Hepatocyte (in vitro differentiated cells): ENCODE measurements at regions not wholly inside any gene's neighbourhood (a gene's known extent, or its start where the extent isn't known, plus 50 kb on each side); places are given as distances from the start of the nearest gene placed in this dataset.

Experiments
- EZH2phosphoT487 ChIP-seq: fragments of 200-600 bp; sonication (generic); IDR thresholded peaks from one replicate; pipeline ENCODE4 v1.6.1; 2018; ENCODE audit warnings: antibody characterized with exemption, mild to moderate bottlenecking, low read depth, moderate library complexity; ENCODE audit not compliant: unreplicated experiment, severe bottlenecking
- TF ChIP-seq, protein P1 (sequence below): fragments of 200-600 bp; sonication (generic); IDR thresholded peaks from 2 replicates; pipeline ENCODE4 v1.5.1; 2016; ENCODE audit warnings: antibody characterized with exemption, mild to moderate bottlenecking; ENCODE audit not compliant: poor library complexity

DNA sequence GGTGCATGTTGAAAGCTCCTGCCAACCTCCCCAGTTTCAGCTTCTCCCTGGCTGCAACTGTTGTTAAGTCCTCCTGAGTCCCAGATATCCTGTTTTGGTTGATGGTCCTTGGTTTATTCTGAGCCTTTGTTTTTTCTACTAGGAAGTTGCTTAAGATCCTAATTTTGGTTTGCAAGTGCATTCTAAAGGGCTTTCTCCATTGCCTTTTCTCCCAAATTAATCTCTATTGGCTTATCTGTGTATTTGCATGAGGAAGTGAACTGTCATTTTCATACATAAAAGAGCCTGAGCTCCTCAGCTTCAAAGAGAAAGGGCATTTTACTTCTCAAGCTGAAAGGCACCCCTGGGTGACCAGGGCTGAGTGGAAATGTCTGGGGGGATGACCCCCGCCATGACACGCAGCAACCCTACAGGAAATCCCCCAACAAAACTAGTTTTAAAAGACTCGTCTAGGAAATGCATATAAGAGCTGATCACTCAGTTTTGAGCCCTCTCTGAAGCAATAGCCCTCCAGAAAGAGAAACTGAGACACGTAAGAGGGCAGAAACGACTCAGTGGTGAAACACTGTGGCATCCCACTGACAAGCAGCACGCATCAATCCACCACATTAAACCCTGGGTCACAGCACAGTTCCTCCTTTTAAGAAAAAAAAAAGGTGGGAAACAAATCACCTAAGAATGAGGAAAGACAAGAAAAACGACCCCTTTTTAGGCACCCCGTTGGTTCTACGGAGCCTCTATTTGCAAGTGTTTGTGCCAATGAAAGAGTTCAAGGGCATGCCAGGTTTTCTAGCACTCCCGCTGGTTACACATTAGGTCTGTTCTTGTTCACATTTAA, 140.9 kb downstream of the THBS2 start:
- TF ChIP-seq, protein P1, sequence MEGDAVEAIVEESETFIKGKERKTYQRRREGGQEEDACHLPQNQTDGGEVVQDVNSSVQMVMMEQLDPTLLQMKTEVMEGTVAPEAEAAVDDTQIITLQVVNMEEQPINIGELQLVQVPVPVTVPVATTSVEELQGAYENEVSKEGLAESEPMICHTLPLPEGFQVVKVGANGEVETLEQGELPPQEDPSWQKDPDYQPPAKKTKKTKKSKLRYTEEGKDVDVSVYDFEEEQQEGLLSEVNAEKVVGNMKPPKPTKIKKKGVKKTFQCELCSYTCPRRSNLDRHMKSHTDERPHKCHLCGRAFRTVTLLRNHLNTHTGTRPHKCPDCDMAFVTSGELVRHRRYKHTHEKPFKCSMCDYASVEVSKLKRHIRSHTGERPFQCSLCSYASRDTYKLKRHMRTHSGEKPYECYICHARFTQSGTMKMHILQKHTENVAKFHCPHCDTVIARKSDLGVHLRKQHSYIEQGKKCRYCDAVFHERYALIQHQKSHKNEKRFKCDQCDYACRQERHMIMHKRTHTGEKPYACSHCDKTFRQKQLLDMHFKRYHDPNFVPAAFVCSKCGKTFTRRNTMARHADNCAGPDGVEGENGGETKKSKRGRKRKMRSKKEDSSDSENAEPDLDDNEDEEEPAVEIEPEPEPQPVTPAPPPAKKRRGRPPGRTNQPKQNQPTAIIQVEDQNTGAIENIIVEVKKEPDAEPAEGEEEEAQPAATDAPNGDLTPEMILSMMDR: no peak
- no peak for TF ChIP-seq EZH2phosphoT487
